SK-N-MC (cell line): ENCODE measurements at regions not wholly inside any gene's neighbourhood (a gene's known extent, or its start where the extent isn't known, plus 50 kb on each side); places are given as distances from the start of the nearest gene placed in this dataset.

Experiments
- DNase-seq: peaks from one replicate; pipeline ENCODE4 v3.0.0-alpha.2; 2011; ENCODE audit warnings: low read depth, low spot score
- H3K27ac ChIP-seq: fragments of 200-600 bp; sonication (generic); 2 replicates; pipeline ENCODE4 v1.5.1; 2016; ENCODE audit warnings: mixed run types
- H3K36me3 ChIP-seq: fragments of 200-600 bp; sonication (generic); 2 replicates; pipeline ENCODE4 v1.6.1; 2017; ENCODE audit warnings: antibody characterized with exemption, low read length, mixed read lengths; ENCODE audit not compliant: insufficient read depth
- H3K4me3 ChIP-seq: fragments of 200-600 bp; sonication (generic); 2 replicates; pipeline ENCODE4 v1.5.1; 2016
- H3K9ac ChIP-seq: fragments of 200-600 bp; sonication (generic); 2 replicates; pipeline ENCODE4 v1.8.0; 2017; ENCODE audit warnings: mixed run types, mixed read lengths; ENCODE audit not compliant: insufficient read length
- H3K9me3 ChIP-seq: fragments of 200-600 bp; sonication (generic); 2 replicates; pipeline ENCODE4 v1.6.1; 2017; ENCODE audit warnings: low read depth, mild to moderate bottlenecking, antibody characterized with exemption, low read length, moderate library complexity, mixed read lengths
- EZH2 ChIP-seq: fragments of 200-600 bp; sonication (generic); IDR thresholded peaks from one replicate; pipeline ENCODE4 v1.6.1; 2017; ENCODE audit warnings: antibody characterized with exemption
- FOXP2 ChIP-seq: optimal IDR thresholded peaks from 2 replicates; pipeline ENCODE3; 2011; ENCODE audit warnings: mild to moderate bottlenecking, moderate library complexity; ENCODE audit not compliant: insufficient read depth; ENCODE audit errors: extremely low read length, control extremely low read depth
- POLR2AphosphoS5 ChIP-seq: IDR thresholded peaks from 2 replicates; pipeline ENCODE4 v1.6.1; 2012; ENCODE audit warnings: mild to moderate bottlenecking, low read depth, low read length, borderline replicate concordance

- Histone ChIP-seq H3K9ac (no peak overlapping the region), H3K27ac (0 out of 2 replicates have a peak overlapping the region, but pooled peaks have one; percentile 13), H3K9me3 (no peaks in the 10 kb centered on the region), H3K4me3 (no peak overlapping the region), H3K36me3 (no peaks in the 10 kb centered on the region)
- no peak for DNase-seq
- no peak for TF ChIP-seq POLR2AphosphoS5
- TF ChIP-seq FOXP2: no peak
Observed at GRCh38 chr18:67194886-67195285, 321.6 kb downstream of the DSEL start.

- no peak for TF ChIP-seq POLR2AphosphoS5
- no peak for TF ChIP-seq EZH2
- no peak for TF ChIP-seq FOXP2
Observed at GRCh38 chr18:67192535-67192934, 324.0 kb downstream of the DSEL start.

GRCh38 chr18:67183398-67183797, 333.1 kb downstream of the DSEL start:
- Histone ChIP-seq H3K27ac (no peak overlapping the region), H3K36me3 (no peaks in the 10 kb centered on the region), H3K4me3 (no peak overlapping the region), H3K9me3 (no peaks in the 10 kb centered on the region), H3K9ac (no peak overlapping the region)
- TF ChIP-seq FOXP2 (no peak), POLR2AphosphoS5 (no peak), EZH2 (no peak)
- no peak for DNase-seq

More at GRCh38 chr18:67192535-67192934, 324.0 kb downstream of the DSEL start:
- no peak overlapping the region for H3K27ac ChIP-seq
- no peak overlapping the region for H3K4me3 ChIP-seq
- no peaks in the 10 kb centered on the region for H3K9me3 ChIP-seq
- no peaks in the 10 kb centered on the region for H3K36me3 ChIP-seq
- H3K9ac ChIP-seq: no peak overlapping the region
- no peak for DNase-seq

- no peak overlapping the region for H3K27ac ChIP-seq
- H3K9me3 ChIP-seq: no peaks in the 10 kb centered on the region
- H3K9ac ChIP-seq: no peak overlapping the region
- H3K4me3 ChIP-seq: no peak overlapping the region
- TF ChIP-seq FOXP2 (no peak), EZH2 (no peak), POLR2AphosphoS5 (no peak)
- no peaks in the 10 kb centered on the region for H3K36me3 ChIP-seq
- no peak for DNase-seq
Observed at GRCh38 chr18:67179726-67180125, 336.8 kb downstream of the DSEL start.

- H3K27ac ChIP-seq: no peak overlapping the region
- H3K36me3 ChIP-seq: no peaks in the 10 kb centered on the region
- no peak overlapping the region for H3K9ac ChIP-seq
- no peak for DNase-seq
- H3K4me3 ChIP-seq: no peak overlapping the region
- no peak for TF ChIP-seq POLR2AphosphoS5
- no peak for TF ChIP-seq EZH2
- TF ChIP-seq FOXP2: no peak
- H3K9me3 ChIP-seq: no peaks in the 10 kb centered on the region
Observed at GRCh38 chr18:67159662-67160061, 356.9 kb downstream of the DSEL start.

- H3K36me3 ChIP-seq: no peaks in the 10 kb centered on the region
- no peak for DNase-seq
- H3K4me3 ChIP-seq: no peak overlapping the region
- no peak overlapping the region for H3K27ac ChIP-seq
- H3K9me3 ChIP-seq: no peaks in the 10 kb centered on the region
- TF ChIP-seq POLR2AphosphoS5 (no peak), EZH2 (no peak), FOXP2 (no peak)
- no peak overlapping the region for H3K9ac ChIP-seq
Observed at GRCh38 chr18:67154979-67155378, 361.5 kb downstream of the DSEL start.

- Histone ChIP-seq H3K36me3 (no peaks in the 10 kb centered on the region), H3K9ac (no peak overlapping the region), H3K27ac (no peak overlapping the region), H3K4me3 (no peak overlapping the region), H3K9me3 (no peaks in the 10 kb centered on the region)
- no peak for DNase-seq
- TF ChIP-seq EZH2 (no peak), FOXP2 (no peak), POLR2AphosphoS5 (no peak)
Observed at GRCh38 chr18:67151366-67151765, 365.2 kb downstream of the DSEL start.

GRCh38 chr18:67145586-67146292, 370.8 kb downstream of the DSEL start:
- TF ChIP-seq EZH2 (no peak), POLR2AphosphoS5 (no peak), FOXP2 (no peak)

GRCh38 chr18:67144329-67144728, 372.2 kb downstream of the DSEL start:
- H3K9ac ChIP-seq: no peak overlapping the region
- TF ChIP-seq EZH2 (no peak), FOXP2 (no peak), POLR2AphosphoS5 (no peak)
- no peaks in the 10 kb centered on the region for H3K36me3 ChIP-seq
- DNase-seq: no peak
- no peak overlapping the region for H3K4me3 ChIP-seq
- H3K27ac ChIP-seq: no peak overlapping the region
- no peaks in the 10 kb centered on the region for H3K9me3 ChIP-seq

More at GRCh38 chr18:67145586-67146292, 370.8 kb downstream of the DSEL start:
- Histone ChIP-seq H3K9ac (no peak overlapping the region), H3K27ac (no peak overlapping the region), H3K36me3 (no peaks in the 10 kb centered on the region), H3K9me3 (no peaks in the 10 kb centered on the region), H3K4me3 (no peak overlapping the region)
- DNase-seq: no peak
